HG03354 (cell line): ENCODE measurements at regions not wholly inside any gene's neighbourhood (a gene's known extent, or its start where the extent isn't known, plus 50 kb on each side); places are given as distances from the start of the nearest gene placed in this dataset.
A peak's percentile ranks its signal among the peaks of the same experiment; 100 is the strongest.

Experiments used
- ATAC-seq: cut with Tn5 transposase; IDR thresholded peaks from one replicate; pipeline ENCODE4 v1.9.1; 2021; ENCODE audit warnings: mild to moderate bottlenecking; ENCODE audit not compliant: unreplicated experiment, poor library complexity, severe bottlenecking

GRCh38 chr6:9581155-9581554 lies 833.7 kb downstream of the TFAP2A start:
- no peak for ATAC-seq

GRCh38 chr6:9576521-9576920 lies 838.4 kb downstream of the TFAP2A start:
- ATAC-seq: no peak

GRCh38 chr6:9566096-9566495 lies 848.8 kb downstream of the TFAP2A start:
- no peak for ATAC-seq

- ATAC-seq: no peak
These were observed 850.9 kb downstream of the TFAP2A start for GRCh38 chr6:9564021-9564420.

- ATAC-seq: no peak
These were observed 851.3 kb downstream of the TFAP2A start for GRCh38 chr6:9563568-9563967.

GRCh38 chr6:9554806-9555205 lies 860.1 kb downstream of the TFAP2A start:
- no peak for ATAC-seq

GRCh38 chr6:9554323-9554722 lies 860.6 kb downstream of the TFAP2A start:
- ATAC-seq: no peak

GRCh38 chr6:9553002-9553401 lies 861.9 kb downstream of the TFAP2A start:
- ATAC-seq: no peak

- no peak for ATAC-seq
These were observed 871.2 kb downstream of the TFAP2A start for GRCh38 chr6:9543649-9544048.

- ATAC-seq: peak; percentile 71
These were observed 874.2 kb downstream of the TFAP2A start for GRCh38 chr6:9540534-9541126.

GRCh38 chr6:9540126-9540525 lies 874.7 kb downstream of the TFAP2A start:
- ATAC-seq: no peak

GRCh38 chr6:9539231-9539755 lies 875.6 kb downstream of the TFAP2A start:
- no peak for ATAC-seq

GRCh38 chr6:9537381-9537780 lies 877.5 kb downstream of the TFAP2A start:
- no peak for ATAC-seq

GRCh38 chr6:9535106-9535505 lies 879.8 kb downstream of the TFAP2A start:
- no peak for ATAC-seq

GRCh38 chr6:9532621-9533557 lies 882.0 kb downstream of the TFAP2A start:
- no peak for ATAC-seq

- ATAC-seq: no peak
These were observed 887.1 kb downstream of the TFAP2A start for GRCh38 chr6:9527679-9528286.

- no peak for ATAC-seq
These were observed 891.4 kb downstream of the TFAP2A start for GRCh38 chr6:9523462-9523861.

- no peak for ATAC-seq
These were observed 892.8 kb downstream of the TFAP2A start for GRCh38 chr6:9522101-9522500.

- peak; percentile 40 for ATAC-seq
These were observed 893.7 kb downstream of the TFAP2A start for GRCh38 chr6:9521152-9521530.

GRCh38 chr6:9520417-9521151 lies 894.3 kb downstream of the TFAP2A start:
- ATAC-seq: peak; percentile 48
